Heart left ventricle (tissue), 16 donors: ENCODE measurements at regions not wholly inside any gene's neighbourhood (a gene's known extent, or its start where the extent isn't known, plus 50 kb on each side); places are given as distances from the start of the nearest gene placed in this dataset.

Experiments used
- ATAC-seq, 4 donors: fragments of 200-7000 bp; cut with Tn5 transposase; one replicate each; pipeline ENCODE4 v1.9.1; 2020 to 2022; ENCODE audit warnings: moderate library complexity in 4 of 4, mild to moderate bottlenecking in 3 of 4, moderate number of reproducible peaks in 1 of 4
- DNase-seq, 5 donors: peaks; one replicate each; pipeline ENCODE4 v3.0.0-alpha.2; 2020
- H3K27ac ChIP-seq, 12 donors: fragments of 200-600 bp; sonication (generic) in 4 of 12; one replicate each; pipeline versions ENCODE4 v1.5.0 to v1.8.0; 2016 to 2022; ENCODE audit warnings: mild to moderate bottlenecking in 2 of 12
- H3K27me3 ChIP-seq, 9 donors: fragments of 200-600 bp; sonication (generic) in 2 of 9; one replicate each; pipeline versions ENCODE4 v1.5.1 to v1.8.0; 2016 to 2022; ENCODE audit warnings: mild to moderate bottlenecking in 3 of 9
- H3K36me3 ChIP-seq, 9 donors: fragments of 200-600 bp; sonication (generic) in 2 of 9; one replicate each; pipeline versions ENCODE4 v1.5.0 to v1.8.0; 2018 to 2022; ENCODE audit warnings: mild to moderate bottlenecking in 2 of 9
- H3K4me1 ChIP-seq, 12 donors: fragments of 200-600 bp; sonication (generic) in 4 of 12; one replicate each; pipeline versions ENCODE4 v1.5.0 to v1.8.0; 2016 to 2022; ENCODE audit warnings: mild to moderate bottlenecking in 3 of 12
- H3K4me3 ChIP-seq, 12 donors: fragments of 200-600 bp; sonication (generic) in 4 of 12; one replicate each; pipeline versions ENCODE4 v1.5.0 to v1.8.0; 2017 to 2022; ENCODE audit warnings: mild to moderate bottlenecking in 9 of 12, moderate library complexity in 4 of 12
- H3K9me3 ChIP-seq, 12 donors: fragments of 200-600 bp; sonication (generic) in 4 of 12; one replicate each; pipeline versions ENCODE4 v1.5.0 to v1.8.0; 2016 to 2022; ENCODE audit warnings: mild to moderate bottlenecking in 1 of 12
- CTCF ChIP-seq, 12 donors: fragments of 200-600 bp; sonication (generic) in 4 of 12; IDR thresholded peaks; one replicate each; pipeline versions ENCODE4 v1.5.0 to v1.8.0; 2018 to 2022; ENCODE audit warnings: antibody characterized with exemption in 12 of 12, mild to moderate bottlenecking in 5 of 12
- POLR2A ChIP-seq, 2 donors: fragments of 450-650 bp; IDR thresholded peaks; one replicate each; pipeline ENCODE4 v1.6.1; 2017; ENCODE audit warnings: antibody characterized with exemption in 2 of 2, mild to moderate bottlenecking in 2 of 2, moderate library complexity in 2 of 2
- WGBS, 4 donors: extraction: QIAGEN DNeasy Blood & Tissue Kit in 2 of 4; methylation state at CpG; one replicate each; pipeline versions ENCODE4 v1.1.5 to v1.1.7; 2013 to 2018; 5-methylcytosine and 5-hydroxymethylcytosine counted together
- intact Hi-C, 10 donors: fragments of 100-400 bp; cut with DNase I; formaldehyde crosslinking; loops; one replicate each; pipeline versions ENCODE4 v1.11.1 to v1.14.2; 2022
- donor health status: ischemic (EF 13 %, LVEDD 7.1; RV severe dilation, severe dysfunction).
- donor health status: healthy with polysubstance abuse.
- donor health status: DM: no; HTN: yes; CAD: no.
- donor health status: DM: no; HTN: no; CAD: no.
- donor health status: ischemic (EF 25% LVEDD 6.9; RV normal size, moderate dysfunction).
- donor health status: ischemic (EF 25% LVEDD 5.7; RV mildly dilated, moderate dysfunction).
- donor health status: healthy.
- donor health status: DM: yes; HTN: yes; CAD: no.
- donor health status: ischemic (EF 35%, LVEDD 5.7; RV mildly dilated, moderate dysfunction).
- donor health status: nonischemic (EF 11% LVEDD 7.7; RV severe dilation, severe dysfunction).
- donor health status: DM: yes; HTN: yes; CAD: no.
- donor health status: PGD.
- donor health status: ischemic (EF 29% LVEDD 5.4; RV normal size, mild dysfunction).
- donor health status: nonischemic (EF 23%, LVEDD 6.1; RV moderate dilation, normal function).

DNA sequence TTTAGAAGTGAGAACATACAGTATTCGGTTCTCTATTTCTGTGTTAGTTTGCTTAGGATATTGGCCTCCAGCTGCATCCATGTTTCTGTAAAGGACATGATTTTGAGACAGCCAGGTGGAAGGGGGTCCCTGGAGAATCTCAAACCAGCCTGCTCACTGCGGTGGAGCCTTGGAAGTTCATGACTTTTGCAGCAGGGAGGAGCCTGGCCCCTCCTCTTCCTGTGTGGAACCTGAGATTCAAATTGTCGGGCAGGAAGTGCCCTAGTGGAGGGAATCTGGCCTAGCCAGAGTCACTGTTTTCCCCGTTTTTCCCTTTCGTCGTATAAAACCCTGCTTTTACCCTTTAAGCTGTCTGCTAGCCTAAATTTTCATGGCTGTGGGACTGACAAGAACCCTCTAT is 762.6 kb downstream of the PCDH18 start:
- no peaks in the 10 kb centered on the region for H3K4me1 ChIP-seq
- no peak for ATAC-seq
- no peaks in the 10 kb centered on the region for H3K27me3 ChIP-seq
- no peak for TF ChIP-seq CTCF (IDR thresholded peaks at IDR 0.05)
- TF ChIP-seq POLR2A (IDR thresholded peaks at IDR 0.05): no peak
- DNase-seq: no peak
- no peak overlapping the region for H3K27ac ChIP-seq
- intact Hi-C loops: no loop called here
- H3K36me3 ChIP-seq: no peaks in the 10 kb centered on the region
- no peak overlapping the region for H3K4me3 ChIP-seq
- WGBS, 4 donors: 84 to 88% (median 85%) methylated on average over 6 of the region's 6 CpGs
- peaks cover 0 to 6% (median 0%) of the 10 kb centered on the region in 12 donors for H3K9me3 ChIP-seq

DNA sequence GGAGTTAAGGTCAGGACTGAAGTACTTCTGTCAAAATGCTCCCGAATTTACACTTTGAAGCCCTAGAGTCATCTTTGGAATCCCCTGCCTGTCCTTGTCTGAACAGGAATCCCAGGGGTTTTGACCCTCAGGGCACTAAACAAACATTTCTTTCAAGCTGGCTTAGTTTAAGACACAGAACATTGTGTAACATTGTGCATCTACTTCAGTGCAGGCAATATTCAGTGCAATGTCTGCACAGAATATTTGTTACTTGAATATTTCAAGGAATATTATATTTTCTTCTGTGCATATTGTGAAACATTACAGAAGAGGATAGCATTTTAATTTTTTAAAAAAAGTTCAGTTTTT is 763.4 kb downstream of the PCDH18 start:
- Histone ChIP-seq H3K27ac (no peak overlapping the region), H3K36me3 (no peaks in the 10 kb centered on the region), H3K4me1 (no peaks in the 10 kb centered on the region), H3K27me3 (no peaks in the 10 kb centered on the region), H3K9me3 (peaks cover 0 to 6% (median 0%) of the 10 kb centered on the region in 12 donors), H3K4me3 (no peak overlapping the region)
- ATAC-seq (no peak), DNase-seq (no peak)
- WGBS, 4 donors: 38 to 53% (median 45%) methylated on average over 1 of the region's 1 CpG
- TF ChIP-seq POLR2A (IDR thresholded peaks at IDR 0.05): no peak
- no peak for TF ChIP-seq CTCF (IDR thresholded peaks at IDR 0.05)
- intact Hi-C loops: no loop called here

DNA sequence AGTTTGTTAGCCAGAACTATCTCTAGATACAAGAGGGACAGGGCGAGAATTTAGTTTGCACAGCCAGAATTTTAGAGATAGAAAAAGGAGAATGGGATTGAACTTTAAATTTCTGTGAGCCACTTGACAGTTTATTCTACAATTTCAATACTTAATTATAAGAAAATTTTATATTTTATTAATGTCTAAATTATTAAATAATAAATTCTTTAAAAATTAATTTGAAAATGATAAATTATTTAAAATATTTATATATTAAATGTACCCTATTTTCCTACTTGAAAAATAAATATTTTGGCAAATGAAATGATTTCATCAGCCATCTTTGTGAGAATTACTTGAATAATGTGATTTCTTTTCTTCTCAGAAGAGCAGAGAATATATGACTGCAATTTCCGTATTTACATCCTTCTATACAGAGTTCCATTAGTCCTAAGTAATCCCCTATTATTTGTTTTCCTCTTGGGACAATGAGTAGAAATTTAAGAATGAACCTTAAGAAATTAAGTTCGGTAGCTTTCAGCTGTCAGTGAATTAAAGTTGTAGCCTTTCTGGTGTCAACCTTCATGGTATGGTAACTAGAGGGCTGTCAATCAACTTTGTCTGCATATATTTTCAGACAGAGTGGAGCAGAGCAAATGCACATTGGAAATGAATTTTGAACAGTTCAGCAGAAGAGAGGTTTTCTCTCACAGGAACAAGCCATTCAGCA is 763.9 kb downstream of the PCDH18 start:
- intact Hi-C loops: no loop called here
- Histone ChIP-seq H3K4me1 (no peaks in the 10 kb centered on the region), H3K9me3 (peaks cover 0 to 6% (median 0%) of the 10 kb centered on the region in 12 donors), H3K27me3 (no peaks in the 10 kb centered on the region), H3K4me3 (no peak overlapping the region), H3K27ac (no peak overlapping the region), H3K36me3 (no peaks in the 10 kb centered on the region)
- no peak for ATAC-seq
- TF ChIP-seq CTCF (IDR thresholded peaks at IDR 0.05): no peak
- TF ChIP-seq POLR2A (IDR thresholded peaks at IDR 0.05): no peak
- WGBS, 4 donors: 66 to 83% (median 72%) methylated on average over 3 of the region's 3 CpGs
- DNase-seq: no peak

DNA sequence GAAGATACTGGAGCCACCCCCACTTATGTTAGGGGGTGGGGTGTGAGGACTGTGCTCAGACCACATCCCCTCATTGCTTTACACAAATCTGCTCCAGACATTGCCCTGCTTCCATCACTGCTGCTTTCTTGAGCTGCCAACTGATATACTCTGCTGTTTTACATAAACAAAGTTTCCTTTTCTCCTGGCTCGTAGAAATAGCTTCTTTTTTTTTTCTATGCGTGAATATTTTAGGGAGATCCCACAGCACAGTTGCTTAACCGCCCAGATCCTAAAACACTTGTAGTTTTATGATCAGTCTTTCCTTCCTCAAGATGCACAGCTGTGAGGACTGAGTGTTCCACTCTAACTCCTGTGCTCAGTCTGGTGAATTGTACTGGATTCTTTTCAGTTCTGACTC is 768.4 kb downstream of the PCDH18 start:
- no peak overlapping the region for H3K27ac ChIP-seq
- no peaks in the 10 kb centered on the region for H3K9me3 ChIP-seq
- no peaks in the 10 kb centered on the region for H3K4me1 ChIP-seq
- no peaks in the 10 kb centered on the region for H3K36me3 ChIP-seq
- 61 to 68% (median 67%) methylated on average over 3 of the region's 3 CpGs for WGBS, 4 donors
- no peak for ATAC-seq
- no peak overlapping the region for H3K4me3 ChIP-seq
- intact Hi-C loops: no loop called here
- H3K27me3 ChIP-seq: no peaks in the 10 kb centered on the region
- TF ChIP-seq CTCF (IDR thresholded peaks at IDR 0.05) (no peak), POLR2A (IDR thresholded peaks at IDR 0.05) (no peak)
- no peak for DNase-seq
